Stomach (tissue), 4 donors: ENCODE measurements at regions not wholly inside any gene's neighbourhood (a gene's known extent, or its start where the extent isn't known, plus 50 kb on each side); places are given as distances from the start of the nearest gene placed in this dataset.

Experiments
- POLR2A ChIP-seq, 4 donors: fragments of 450-650 bp; IDR thresholded peaks; one replicate each; pipeline ENCODE4 v1.6.1; 2016; ENCODE audit warnings: antibody characterized with exemption in 4 of 4, control low read depth in 2 of 4, mild to moderate bottlenecking in 1 of 4, moderate library complexity in 1 of 4
- POLR2AphosphoS5 ChIP-seq, 3 donors: sonication (generic); formaldehyde crosslinking; IDR thresholded peaks; one replicate each; pipeline ENCODE4 v1.6.1; 2016; ENCODE audit warnings: antibody characterized with exemption in 3 of 3
- TF ChIP-seq, protein P1 (sequence below), 7 experiments: fragments of 450-650 bp in 4 of 7; fragments of 200-600 bp in 3 of 7; sonication (generic) in 3 of 7; IDR thresholded peaks; one replicate each; pipeline ENCODE4 v1.5.1; 2016 to 2019; ENCODE audit warnings: antibody characterized with exemption in 7 of 7, control low read depth in 2 of 7, mild to moderate bottlenecking in 1 of 7

GRCh38 chrX:96182366-96182765 is 502.3 kb upstream of the DIAPH2 start:
- TF ChIP-seq, protein P1, sequence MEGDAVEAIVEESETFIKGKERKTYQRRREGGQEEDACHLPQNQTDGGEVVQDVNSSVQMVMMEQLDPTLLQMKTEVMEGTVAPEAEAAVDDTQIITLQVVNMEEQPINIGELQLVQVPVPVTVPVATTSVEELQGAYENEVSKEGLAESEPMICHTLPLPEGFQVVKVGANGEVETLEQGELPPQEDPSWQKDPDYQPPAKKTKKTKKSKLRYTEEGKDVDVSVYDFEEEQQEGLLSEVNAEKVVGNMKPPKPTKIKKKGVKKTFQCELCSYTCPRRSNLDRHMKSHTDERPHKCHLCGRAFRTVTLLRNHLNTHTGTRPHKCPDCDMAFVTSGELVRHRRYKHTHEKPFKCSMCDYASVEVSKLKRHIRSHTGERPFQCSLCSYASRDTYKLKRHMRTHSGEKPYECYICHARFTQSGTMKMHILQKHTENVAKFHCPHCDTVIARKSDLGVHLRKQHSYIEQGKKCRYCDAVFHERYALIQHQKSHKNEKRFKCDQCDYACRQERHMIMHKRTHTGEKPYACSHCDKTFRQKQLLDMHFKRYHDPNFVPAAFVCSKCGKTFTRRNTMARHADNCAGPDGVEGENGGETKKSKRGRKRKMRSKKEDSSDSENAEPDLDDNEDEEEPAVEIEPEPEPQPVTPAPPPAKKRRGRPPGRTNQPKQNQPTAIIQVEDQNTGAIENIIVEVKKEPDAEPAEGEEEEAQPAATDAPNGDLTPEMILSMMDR (IDR thresholded peaks at IDR 0.05), result no peak
- TF ChIP-seq POLR2A (IDR thresholded peaks at IDR 0.05), result no peak
- TF ChIP-seq POLR2AphosphoS5 (IDR thresholded peaks at IDR 0.05), result no peak
